ENCODE measurements at regions not wholly inside any gene's neighbourhood (a gene's known extent, or its start where the extent isn't known, plus 50 kb on each side); places are given as distances from the start of the nearest gene placed in this dataset.

- H3K56ac ChIP-seq (replicated peaks; ENCODE audit: insufficient read length, low read depth, low read length) = no peak overlapping the region
- no peak overlapping the region for H2BK20ac ChIP-seq (ENCODE audit: low read length)
- no peak overlapping the region for H3K9ac ChIP-seq (replicated peaks in 1 of 4; ENCODE audit: extremely low read depth in 1 of 4, low read depth in 3 of 4, low read length in 3 of 4)
- no peak overlapping the region for H2BK15ac ChIP-seq (ENCODE audit: low read length)
- POLR2A ChIA-PET (ENCODE audit: partially characterized antibody) = no interaction called here
- whole genome bisulfite sequencing, 2 experiments (ENCODE audit: extremely low coverage in 1 of 2, insufficient coverage in 1 of 2, insufficient read length in 1 of 2, insufficient replicate concordance in 2 of 2, low coverage in 1 of 2, low lambda C conversion rate in 2 of 2, missing lambda C conversion rate in 1 of 2) = 92% methylated on average over 3 of the region's 3 CpGs; no CpG with 5 or more reads in 1 of the 2 experiments
- no peak overlapping the region for H3K4me3 ChIP-seq (ENCODE audit: extremely low read depth in 1 of 4, insufficient read depth in 2 of 4, low read depth in 3 of 4, low read length in 4 of 4)
- H3K4ac ChIP-seq (replicated peaks; ENCODE audit: insufficient read length, low read depth, low read length) = no peak overlapping the region
- H3K4me1 ChIP-seq (replicated peaks in 1 of 4; ENCODE audit: control insufficient read depth in 3 of 4, insufficient read depth in 4 of 4, low read length in 3 of 4) = peaks cover 0 to 5% (median 0%) of the 10 kb centered on the region in 4 experiments; a peak in 1 of 7 replicates
- FAIRE-seq (no peak), DNase-seq (ENCODE audit: low read depth in 1 of 2, low spot score in 2 of 2) (no peak)
- H2BK5ac ChIP-seq (ENCODE audit: low read depth, low read length) = no peak overlapping the region
- H3K27ac ChIP-seq (ENCODE audit: low read depth, low read length) = no peak overlapping the region
- H2BK120ac ChIP-seq (replicated peaks; ENCODE audit: low read depth, low read length) = no peak overlapping the region
- H3K23me2 ChIP-seq (ENCODE audit: low read depth, low read length) = no peaks in the 10 kb centered on the region
- H3K18ac ChIP-seq (ENCODE audit: extremely low read depth, low read length) = no peak overlapping the region
- CTCF ChIA-PET (ENCODE audit: partially characterized antibody) = no interaction called here
- H2BK12ac ChIP-seq (ENCODE audit: low read depth, low read length) = no peak overlapping the region
- H4K5ac ChIP-seq (ENCODE audit: insufficient read length, low read depth, low read length) = no peak overlapping the region
- H3K27me3 ChIP-seq (replicated peaks in 1 of 4; ENCODE audit: control insufficient read depth in 3 of 4, extremely low read depth in 1 of 4, insufficient read depth in 3 of 4, low read length in 3 of 4) = no peaks in the 10 kb centered on the region
- H3K79me2 ChIP-seq (ENCODE audit: control insufficient read depth in 1 of 2, insufficient read depth in 2 of 2, low read length in 2 of 2) = no peaks in the 10 kb centered on the region
- no peak overlapping the region for H3K4me2 ChIP-seq (ENCODE audit: insufficient read depth in 1 of 2, low read depth in 2 of 2, low read length in 2 of 2)
- H2AK5ac ChIP-seq (ENCODE audit: low read depth, low read length) = no peak overlapping the region
- H3K14ac ChIP-seq (ENCODE audit: insufficient read length) = no peak overlapping the region
- no peaks in the 10 kb centered on the region for H3K36me3 ChIP-seq (ENCODE audit: control insufficient read depth in 2 of 4, insufficient read depth in 4 of 4, low read length in 3 of 4)
- no peak overlapping the region for H3K23ac ChIP-seq (ENCODE audit: insufficient read length)
- H4K91ac ChIP-seq (replicated peaks; ENCODE audit: insufficient read length, low read length) = no peak overlapping the region
- no peaks in the 10 kb centered on the region for H3K79me1 ChIP-seq (ENCODE audit: low read depth, low read length)
- no peaks in the 10 kb centered on the region for H3K9me3 ChIP-seq (ENCODE audit: insufficient read depth in 2 of 2, low read depth in 1 of 2, low read length in 1 of 2)
- no peak overlapping the region for H2AFZ ChIP-seq (ENCODE audit: low read length)
- H4K8ac ChIP-seq (ENCODE audit: extremely low read depth, insufficient read depth, low read length) = no peak overlapping the region
- H4K20me1 ChIP-seq (replicated peaks in 1 of 2; ENCODE audit: control insufficient read depth in 1 of 2, insufficient read depth in 2 of 2, low read length in 2 of 2) = no peaks in the 10 kb centered on the region
- no peak for TF ChIP-seq CHD7 (IDR thresholded peaks at IDR 0.05; ENCODE audit: insufficient replicate concordance, low read length)
These were observed 329.0 kb upstream of the PROK2 start for GRCh38 chr3:72113964-72114363.

Measured in H1 (cell line).